Liver (tissue), 3 donors: ENCODE measurements at regions not wholly inside any gene's neighbourhood (a gene's known extent, or its start where the extent isn't known, plus 50 kb on each side); places are given as distances from the start of the nearest gene placed in this dataset.

ENCODE experiments used
- GABPA ChIP-seq, 2 donors: IDR thresholded peaks in 1 of 2; conservative IDR thresholded peaks in 1 of 2; 2 replicates each; pipeline ENCODE4 v1.6.1; 2016; ENCODE audit warnings: antibody characterized with exemption in 2 of 2, mild to moderate bottlenecking in 1 of 2, moderate library complexity in 1 of 2
- JUND ChIP-seq, 2 donors: IDR thresholded peaks; 2 replicates each; pipeline ENCODE4 v1.6.1; 2016; ENCODE audit warnings: antibody characterized with exemption in 2 of 2
- NR2F2 ChIP-seq: IDR thresholded peaks from 2 replicates; pipeline ENCODE4 v1.6.1; 2016; ENCODE audit warnings: antibody characterized with exemption
- SP1 ChIP-seq: IDR thresholded peaks from 2 replicates; pipeline ENCODE4 v1.6.1; 2018; ENCODE audit warnings: antibody characterized with exemption, mild to moderate bottlenecking
- TAF1 ChIP-seq: conservative IDR thresholded peaks from 2 replicates; pipeline ENCODE4 v1.6.1; 2016; ENCODE audit warnings: antibody characterized with exemption, mild to moderate bottlenecking
- TF ChIP-seq, protein P1 (sequence below): fragments of 150-350 bp; IDR thresholded peaks from 2 replicates; pipeline ENCODE4 v1.5.1; 2017; ENCODE audit warnings: improper control_type of control experiment, low read depth, low read length; ENCODE audit not compliant: missing input control
- TF ChIP-seq, protein P2 (sequence below): IDR thresholded peaks from 2 replicates; pipeline ENCODE4 v1.6.1; 2016; ENCODE audit warnings: antibody characterized with exemption
- TF ChIP-seq, protein P3 (sequence below): IDR thresholded peaks from 2 replicates; pipeline ENCODE4 v1.6.1; 2016; ENCODE audit warnings: antibody characterized with exemption
- TF ChIP-seq, protein P4 (sequence below): IDR thresholded peaks from 2 replicates; pipeline ENCODE4 v1.6.1; 2016; ENCODE audit warnings: antibody characterized with exemption, mild to moderate bottlenecking
- donor health status: healthy.
- donor health status: healthy.

DNA sequence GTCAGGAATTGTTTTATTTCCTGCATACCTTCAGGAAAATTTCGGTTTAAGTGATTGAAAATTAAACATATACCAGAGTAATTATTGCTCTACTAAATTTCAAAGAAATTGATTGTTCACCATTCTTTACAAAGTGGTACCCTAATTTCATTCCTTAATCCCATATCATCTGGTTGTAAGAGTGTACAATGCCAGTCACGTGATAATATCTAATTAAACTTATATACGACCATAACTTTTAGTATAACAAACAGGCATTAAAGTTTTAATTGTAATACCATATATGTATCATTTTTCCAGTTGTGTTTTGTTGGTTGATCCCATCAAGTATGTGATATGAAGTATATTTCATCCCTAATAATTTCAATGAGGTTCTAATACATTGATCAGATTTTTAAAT is 74.8 kb upstream of the PLSCR5 start:
- TF ChIP-seq, protein P1, sequence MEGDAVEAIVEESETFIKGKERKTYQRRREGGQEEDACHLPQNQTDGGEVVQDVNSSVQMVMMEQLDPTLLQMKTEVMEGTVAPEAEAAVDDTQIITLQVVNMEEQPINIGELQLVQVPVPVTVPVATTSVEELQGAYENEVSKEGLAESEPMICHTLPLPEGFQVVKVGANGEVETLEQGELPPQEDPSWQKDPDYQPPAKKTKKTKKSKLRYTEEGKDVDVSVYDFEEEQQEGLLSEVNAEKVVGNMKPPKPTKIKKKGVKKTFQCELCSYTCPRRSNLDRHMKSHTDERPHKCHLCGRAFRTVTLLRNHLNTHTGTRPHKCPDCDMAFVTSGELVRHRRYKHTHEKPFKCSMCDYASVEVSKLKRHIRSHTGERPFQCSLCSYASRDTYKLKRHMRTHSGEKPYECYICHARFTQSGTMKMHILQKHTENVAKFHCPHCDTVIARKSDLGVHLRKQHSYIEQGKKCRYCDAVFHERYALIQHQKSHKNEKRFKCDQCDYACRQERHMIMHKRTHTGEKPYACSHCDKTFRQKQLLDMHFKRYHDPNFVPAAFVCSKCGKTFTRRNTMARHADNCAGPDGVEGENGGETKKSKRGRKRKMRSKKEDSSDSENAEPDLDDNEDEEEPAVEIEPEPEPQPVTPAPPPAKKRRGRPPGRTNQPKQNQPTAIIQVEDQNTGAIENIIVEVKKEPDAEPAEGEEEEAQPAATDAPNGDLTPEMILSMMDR = no peak
- TF ChIP-seq GABPA (IDR thresholded peaks at IDR 0.05 in 1 of 2, conservative IDR thresholded peaks at IDR 0.05 in 1 of 2) (no peak), SP1 (no peak), NR2F2 (no peak), TAF1 (no peak), JUND (IDR thresholded peaks at IDR 0.05) (no peak)
- TF ChIP-seq, protein P2, sequence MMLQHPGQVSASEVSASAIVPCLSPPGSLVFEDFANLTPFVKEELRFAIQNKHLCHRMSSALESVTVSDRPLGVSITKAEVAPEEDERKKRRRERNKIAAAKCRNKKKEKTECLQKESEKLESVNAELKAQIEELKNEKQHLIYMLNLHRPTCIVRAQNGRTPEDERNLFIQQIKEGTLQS = no peak
- TF ChIP-seq, protein P3, sequence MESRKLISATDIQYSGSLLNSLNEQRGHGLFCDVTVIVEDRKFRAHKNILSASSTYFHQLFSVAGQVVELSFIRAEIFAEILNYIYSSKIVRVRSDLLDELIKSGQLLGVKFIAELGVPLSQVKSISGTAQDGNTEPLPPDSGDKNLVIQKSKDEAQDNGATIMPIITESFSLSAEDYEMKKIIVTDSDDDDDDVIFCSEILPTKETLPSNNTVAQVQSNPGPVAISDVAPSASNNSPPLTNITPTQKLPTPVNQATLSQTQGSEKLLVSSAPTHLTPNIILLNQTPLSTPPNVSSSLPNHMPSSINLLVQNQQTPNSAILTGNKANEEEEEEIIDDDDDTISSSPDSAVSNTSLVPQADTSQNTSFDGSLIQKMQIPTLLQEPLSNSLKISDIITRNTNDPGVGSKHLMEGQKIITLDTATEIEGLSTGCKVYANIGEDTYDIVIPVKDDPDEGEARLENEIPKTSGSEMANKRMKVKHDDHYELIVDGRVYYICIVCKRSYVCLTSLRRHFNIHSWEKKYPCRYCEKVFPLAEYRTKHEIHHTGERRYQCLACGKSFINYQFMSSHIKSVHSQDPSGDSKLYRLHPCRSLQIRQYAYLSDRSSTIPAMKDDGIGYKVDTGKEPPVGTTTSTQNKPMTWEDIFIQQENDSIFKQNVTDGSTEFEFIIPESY = no peak
- TF ChIP-seq, protein P4, sequence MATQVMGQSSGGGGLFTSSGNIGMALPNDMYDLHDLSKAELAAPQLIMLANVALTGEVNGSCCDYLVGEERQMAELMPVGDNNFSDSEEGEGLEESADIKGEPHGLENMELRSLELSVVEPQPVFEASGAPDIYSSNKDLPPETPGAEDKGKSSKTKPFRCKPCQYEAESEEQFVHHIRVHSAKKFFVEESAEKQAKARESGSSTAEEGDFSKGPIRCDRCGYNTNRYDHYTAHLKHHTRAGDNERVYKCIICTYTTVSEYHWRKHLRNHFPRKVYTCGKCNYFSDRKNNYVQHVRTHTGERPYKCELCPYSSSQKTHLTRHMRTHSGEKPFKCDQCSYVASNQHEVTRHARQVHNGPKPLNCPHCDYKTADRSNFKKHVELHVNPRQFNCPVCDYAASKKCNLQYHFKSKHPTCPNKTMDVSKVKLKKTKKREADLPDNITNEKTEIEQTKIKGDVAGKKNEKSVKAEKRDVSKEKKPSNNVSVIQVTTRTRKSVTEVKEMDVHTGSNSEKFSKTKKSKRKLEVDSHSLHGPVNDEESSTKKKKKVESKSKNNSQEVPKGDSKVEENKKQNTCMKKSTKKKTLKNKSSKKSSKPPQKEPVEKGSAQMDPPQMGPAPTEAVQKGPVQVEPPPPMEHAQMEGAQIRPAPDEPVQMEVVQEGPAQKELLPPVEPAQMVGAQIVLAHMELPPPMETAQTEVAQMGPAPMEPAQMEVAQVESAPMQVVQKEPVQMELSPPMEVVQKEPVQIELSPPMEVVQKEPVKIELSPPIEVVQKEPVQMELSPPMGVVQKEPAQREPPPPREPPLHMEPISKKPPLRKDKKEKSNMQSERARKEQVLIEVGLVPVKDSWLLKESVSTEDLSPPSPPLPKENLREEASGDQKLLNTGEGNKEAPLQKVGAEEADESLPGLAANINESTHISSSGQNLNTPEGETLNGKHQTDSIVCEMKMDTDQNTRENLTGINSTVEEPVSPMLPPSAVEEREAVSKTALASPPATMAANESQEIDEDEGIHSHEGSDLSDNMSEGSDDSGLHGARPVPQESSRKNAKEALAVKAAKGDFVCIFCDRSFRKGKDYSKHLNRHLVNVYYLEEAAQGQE = no peak
